Glomerular visceral epithelial cell (primary cell): ENCODE measurements at regions not wholly inside any gene's neighbourhood (a gene's known extent, or its start where the extent isn't known, plus 50 kb on each side); places are given as distances from the start of the nearest gene placed in this dataset.

Experiments used
- DNase-seq: peaks from one replicate; pipeline ENCODE4 v3.0.0-alpha.2; 2016; ENCODE audit errors: extremely low spot score

DNA sequence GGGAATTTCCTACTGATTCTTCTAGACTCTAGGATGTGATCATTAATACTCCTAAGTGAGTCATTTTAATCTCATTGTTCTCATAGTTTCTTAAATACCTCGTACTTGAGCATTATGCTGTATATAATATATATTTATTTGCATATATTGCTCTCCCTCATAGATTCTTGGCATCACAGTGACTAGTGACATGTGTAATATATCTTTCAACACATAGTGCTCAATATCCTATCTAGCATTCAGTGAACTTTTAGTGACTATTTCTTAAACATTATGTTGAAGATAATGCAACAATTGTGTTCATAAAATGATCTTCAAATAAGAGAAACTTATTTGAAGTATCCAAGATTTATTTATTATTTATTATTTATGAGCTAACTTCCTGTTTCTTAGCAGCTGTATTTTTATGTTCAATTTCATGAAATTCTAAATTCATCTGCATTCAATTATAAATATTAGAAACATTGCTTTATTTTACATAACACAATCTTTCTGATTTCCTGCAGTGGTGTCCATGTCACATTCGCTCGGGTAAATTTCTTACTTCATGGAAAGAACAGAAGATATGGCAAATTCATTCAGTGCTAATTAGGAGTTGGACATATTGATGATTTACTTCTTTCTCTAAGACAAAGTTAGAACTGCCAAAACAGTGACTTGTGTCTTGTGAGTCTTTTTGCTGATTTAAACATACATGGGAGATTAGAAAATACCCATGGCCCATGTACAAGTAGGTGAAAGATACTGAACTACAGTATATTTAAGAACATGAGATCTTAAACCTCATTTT, 1095.5 kb upstream of the IGFBP7 start:
- no peak for DNase-seq

DNA sequence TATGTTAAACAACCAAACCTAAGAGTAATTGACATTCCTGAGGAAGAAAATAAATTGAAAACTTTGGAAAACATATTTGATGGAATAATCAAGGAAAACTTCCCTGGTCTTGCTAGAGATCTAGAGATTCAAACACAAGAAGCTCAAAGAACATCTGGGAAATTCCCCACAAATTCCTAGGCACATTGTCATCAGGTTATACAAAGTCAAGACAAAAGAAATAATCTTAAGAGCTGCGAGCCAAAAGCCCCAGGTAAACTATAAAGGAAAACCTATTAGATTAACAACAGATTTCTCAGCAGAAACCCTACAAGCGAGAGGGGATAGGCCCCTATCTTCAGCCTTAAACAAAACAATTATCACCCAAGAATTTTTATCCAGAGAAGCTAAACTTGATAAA, 1082.0 kb upstream of the IGFBP7 start:
- no peak for DNase-seq

DNA sequence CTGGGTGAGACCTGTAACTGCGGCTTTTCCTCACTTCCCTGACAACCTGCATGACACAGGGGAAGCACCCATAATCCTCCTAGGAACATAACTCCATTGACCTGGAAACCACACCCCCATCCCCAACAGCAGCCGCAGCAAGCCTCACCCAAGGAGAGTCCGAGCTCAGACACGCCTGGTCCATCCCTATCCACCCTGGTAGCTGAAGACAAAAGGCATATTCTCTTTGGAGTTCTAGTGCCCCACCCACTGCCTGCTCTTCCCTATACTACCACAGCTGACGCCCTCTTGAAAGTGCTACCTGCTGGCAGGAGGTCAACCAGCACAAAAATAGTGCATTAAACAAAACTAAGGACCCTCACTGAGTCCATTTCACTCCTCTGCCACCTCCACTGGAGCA, 1080.9 kb upstream of the IGFBP7 start:
- no peak for DNase-seq

DNA sequence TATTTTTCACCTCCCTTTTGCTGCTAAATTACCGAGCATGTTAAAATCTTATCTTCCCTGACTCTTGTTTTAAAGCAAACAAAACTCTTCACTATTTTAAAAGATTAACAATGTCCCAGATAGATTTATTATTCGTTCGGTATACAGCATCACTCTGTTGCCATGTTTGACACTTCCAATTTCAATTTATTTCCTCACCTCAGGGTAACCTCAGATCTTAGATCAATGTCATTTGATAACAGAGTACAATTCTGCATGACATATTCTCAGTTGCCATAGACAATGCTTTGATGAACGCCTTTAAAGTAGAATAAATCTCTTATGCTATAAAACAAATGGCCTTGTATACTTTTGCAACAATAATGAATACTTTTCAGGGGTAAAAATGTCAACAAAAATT, 1078.1 kb upstream of the IGFBP7 start:
- no peak for DNase-seq

DNA sequence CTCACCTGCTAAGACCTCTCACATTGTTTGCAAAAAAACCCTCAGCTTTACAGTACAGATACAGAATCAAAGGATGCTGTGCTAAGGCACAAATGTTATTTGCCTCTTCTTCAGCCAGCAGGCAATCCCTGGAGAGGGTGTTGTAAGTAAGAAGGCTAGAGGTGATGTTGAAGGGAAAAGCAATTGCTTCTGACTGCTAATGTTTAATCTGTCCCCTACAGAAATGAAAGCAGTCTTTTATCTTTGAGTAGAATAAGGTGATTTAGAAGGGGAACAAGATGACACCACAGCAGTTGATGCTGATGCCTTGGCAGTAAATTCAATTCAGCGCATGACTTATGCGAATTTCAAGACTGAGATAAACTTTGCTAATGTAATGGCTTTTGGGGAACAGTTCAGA, 1064.8 kb upstream of the IGFBP7 start:
- no peak for DNase-seq

DNA sequence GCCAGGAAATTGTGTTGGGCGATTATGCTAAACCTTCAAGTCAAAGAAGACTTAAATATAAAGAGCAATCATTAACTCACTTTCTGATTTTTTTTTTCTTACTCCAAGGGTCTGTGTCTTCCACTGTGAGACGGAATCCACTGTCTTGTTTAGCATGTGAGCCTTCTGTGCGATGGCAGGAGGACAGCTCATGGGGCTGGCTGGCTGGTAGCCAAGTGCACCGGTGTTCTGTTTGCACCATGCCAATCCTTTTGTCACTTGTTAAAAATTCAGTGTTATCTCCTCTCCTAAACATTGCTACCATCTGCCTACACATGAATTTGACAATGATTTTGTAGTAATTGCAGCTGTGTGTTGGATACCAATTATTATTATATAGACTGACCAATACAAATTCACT, 1056.3 kb upstream of the IGFBP7 start:
- no peak for DNase-seq

DNA sequence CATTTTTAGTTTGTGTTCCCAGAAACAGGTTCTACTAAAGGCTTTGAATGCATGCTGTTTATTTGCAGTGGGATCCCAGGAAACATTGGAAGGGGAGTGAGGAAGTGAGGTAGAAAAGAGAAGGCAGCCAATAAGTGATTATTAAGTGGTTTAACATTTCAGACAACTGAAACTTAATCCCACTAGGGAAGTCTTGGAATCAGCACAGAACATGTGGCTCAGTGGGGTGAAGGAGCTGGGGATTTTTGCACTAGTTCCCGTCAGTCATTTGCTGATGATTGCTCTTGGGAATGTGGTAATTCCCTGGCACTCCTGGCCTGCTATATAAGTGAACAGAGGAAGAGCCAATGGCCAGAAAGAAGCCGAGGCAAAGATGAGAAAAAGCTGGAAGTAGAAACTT, 1053.0 kb upstream of the IGFBP7 start:
- DNase-seq = no peak

DNA sequence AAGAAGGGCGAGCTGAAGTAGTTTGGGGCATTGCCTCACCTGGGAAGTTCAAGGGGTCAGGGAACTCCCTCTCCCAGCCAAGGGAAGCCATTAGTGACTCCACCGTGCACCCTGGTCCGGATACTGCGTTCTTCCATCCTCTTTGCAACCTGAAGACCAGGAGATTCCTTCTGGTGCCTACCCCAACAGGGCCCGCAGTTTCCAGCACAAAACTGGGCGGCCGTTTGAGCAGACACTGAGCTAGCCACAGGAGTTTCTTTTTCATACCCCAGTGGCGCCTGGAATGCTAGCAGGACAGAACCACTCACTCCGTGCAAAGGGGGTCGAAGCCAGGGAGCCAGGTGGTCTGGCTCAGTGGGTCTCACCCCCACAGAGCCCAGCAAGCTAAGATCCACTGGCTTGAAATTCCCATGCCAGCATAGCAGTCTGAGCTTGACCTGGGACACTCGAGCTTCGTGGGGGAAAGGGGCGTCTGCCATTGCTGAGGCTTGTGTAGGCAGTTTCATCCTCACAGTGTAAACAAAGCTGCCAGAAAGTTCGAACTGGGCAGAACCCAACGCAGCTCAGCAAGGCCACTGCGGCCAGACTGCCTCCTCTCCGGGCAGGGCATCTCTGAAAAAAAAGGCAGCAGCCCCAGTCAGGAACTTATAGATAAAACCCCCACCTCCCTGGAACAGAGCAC, 1039.4 kb upstream of the IGFBP7 start:
- no peak for DNase-seq

DNA sequence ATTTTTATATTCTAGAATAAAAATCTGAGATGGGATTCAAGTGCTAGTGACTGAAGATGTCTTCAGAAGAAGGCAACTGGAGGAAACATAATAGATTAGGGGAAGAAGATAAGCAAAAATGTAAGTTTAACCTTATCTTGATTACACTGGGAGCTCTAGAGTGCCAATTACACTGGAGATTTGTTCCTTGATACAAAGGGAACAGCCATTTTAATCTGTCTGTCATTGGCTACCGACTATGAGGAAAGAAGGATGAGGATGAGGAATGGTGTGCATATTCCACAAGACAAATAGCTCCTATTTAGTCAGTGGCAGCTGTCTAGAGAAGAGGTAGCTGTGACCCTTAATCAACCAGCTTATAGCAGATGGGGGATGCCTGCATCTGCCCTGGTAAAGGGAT, 1034.5 kb upstream of the IGFBP7 start:
- DNase-seq = no peak

DNA sequence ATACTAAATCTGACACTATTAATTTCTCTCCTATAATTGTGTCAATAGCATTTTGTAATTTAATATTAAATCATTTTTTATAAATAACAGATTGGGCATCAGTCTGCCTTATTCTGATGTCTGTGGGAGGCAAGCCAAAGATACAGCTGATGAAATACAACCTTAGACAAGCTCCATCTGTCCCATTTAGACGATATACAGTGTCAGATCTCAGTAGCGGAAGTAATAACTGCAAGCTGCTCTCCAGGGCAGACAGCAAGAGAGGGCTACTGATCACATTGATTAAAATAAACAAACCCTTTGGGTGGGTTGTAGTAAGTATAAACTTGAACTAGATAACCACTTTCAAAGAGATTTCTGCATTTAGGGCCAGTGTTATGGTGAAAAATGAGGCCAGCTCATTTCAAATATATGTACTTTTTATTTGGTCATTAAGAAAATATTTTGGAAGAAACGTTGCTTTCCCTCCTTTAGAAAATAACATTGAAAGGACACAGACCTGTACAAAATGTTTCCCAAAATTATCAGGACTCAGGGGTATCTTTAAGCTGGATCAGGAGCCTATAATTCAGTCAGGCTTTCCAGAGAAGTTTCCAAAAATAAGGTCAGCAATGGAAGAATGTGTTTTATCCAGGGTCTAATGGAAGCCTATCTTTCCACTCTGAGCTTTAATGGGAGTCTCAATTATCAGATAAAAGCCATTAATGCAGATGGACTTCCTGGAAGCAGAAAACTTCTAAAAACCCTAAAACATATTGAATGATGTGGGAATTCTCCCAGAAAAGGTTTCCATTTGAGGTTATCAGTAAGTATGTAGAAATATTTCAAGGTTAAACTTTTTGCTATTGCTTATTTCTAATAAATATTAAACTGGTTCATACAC, 1028.8 kb upstream of the IGFBP7 start:
- no peak for DNase-seq

DNA sequence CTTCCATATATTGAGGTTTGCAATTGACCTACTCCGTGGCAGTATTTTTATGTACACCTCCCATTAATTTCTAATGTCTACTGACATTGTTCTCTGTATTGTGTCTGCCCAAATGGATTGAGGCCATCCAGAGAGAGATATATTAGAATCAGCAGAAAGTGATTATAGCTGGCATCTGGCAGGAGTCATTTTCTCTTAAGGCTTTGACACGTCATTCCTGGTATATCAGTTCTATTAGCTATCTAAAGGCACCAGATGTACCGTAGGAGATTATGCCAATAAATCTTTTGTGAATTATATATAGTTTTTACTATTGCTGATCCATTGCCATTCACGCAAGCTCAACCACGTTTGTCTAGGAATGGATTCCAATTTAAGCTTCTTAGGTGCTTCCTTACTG, 1026.4 kb upstream of the IGFBP7 start:
- DNase-seq = no peak

DNA sequence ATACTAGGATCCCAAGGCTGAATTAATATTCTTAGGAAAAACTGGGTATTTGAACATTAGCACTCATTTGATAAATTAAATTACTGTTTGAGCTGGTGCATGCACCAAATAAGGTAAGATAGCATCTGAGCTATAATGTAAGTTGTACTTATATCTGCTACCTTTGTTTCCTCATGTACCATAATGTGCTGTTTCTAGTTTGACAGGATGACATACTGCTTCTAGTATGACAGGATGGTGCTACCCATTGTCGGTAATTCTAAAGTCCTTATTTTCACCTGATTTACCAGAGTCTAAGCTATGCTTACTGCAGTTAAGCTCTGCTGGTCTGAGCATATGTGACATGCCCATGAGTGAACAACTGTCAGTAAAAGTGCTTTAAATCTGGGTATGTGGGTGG, 1017.5 kb upstream of the IGFBP7 start:
- DNase-seq = no peak

DNA sequence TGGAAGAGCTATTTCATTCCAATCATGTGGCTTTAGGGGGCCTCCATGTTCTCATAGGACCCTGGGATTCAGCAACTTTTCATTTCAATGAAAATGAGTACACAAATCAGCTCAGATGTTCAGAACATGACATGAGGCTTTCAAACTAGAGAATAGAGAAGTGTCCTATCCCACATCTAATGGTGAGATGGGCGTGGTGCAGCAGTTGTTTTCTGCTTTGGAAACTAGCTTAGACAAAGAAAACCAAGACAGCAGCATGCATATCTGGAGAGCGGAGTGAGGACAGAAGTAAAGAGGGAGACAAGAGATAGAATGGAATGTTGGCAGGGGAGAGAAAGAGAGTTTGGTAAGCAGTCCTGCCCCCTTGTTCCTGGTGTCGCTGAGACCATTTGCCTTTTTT, 1009.1 kb upstream of the IGFBP7 start:
- DNase-seq = no peak

DNA sequence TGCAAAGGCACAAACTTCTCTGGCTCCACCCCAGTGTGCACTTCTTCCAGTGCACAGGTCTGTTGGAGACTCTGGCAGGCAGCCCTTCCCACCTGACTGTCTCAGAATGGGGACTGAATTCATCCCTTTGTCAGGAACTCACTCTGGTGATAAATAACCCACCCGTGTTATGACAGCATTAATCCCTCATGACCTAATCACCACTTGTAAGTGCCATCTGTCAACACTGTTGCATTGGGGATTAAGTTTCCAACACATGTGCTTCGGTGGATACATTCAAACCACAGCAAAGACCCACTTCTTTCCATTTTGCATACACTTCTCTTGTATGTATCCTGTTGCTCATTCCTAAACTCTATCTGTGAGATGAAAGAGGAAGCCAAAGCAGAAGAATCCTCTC, 1002.9 kb upstream of the IGFBP7 start:
- no peak for DNase-seq

DNA sequence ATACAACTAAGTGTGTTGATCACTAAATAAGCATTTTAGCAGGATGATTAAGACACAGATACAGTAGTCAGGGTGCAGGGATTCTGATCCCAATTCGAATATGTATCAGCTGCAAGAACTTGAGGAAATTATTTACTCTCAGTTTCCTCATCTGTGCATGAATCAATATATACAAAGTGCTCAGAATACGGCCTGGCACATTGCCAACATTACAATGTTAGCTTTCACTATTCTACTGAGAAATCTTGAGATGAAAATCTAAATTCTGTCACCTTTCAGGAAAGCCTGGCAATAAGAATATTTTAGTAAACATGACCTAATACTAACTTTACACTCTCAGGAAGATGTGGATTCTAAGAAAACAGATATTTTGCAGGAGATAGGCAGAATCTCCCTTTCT, 1001.6 kb upstream of the IGFBP7 start:
- no peak for DNase-seq

DNA sequence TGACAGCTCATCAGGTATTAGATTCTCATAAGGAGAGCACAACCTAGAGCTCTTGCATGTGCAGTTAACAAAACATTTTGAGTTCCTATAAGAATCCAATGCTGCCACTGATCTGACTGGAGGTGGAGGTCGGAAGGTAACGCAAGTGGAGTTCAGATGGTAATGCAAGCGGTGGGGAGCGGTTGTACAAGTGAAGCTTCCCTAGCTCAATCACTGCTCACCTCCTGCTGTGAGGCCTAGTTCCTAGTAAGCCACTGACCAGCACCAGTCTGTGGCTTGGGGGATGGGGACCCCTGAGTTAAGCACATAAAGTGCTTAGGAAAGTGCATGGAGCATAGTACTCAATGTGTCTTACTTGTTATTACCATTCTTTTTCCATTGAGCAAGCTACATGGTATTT, 983.2 kb upstream of the IGFBP7 start:
- no peak for DNase-seq

DNA sequence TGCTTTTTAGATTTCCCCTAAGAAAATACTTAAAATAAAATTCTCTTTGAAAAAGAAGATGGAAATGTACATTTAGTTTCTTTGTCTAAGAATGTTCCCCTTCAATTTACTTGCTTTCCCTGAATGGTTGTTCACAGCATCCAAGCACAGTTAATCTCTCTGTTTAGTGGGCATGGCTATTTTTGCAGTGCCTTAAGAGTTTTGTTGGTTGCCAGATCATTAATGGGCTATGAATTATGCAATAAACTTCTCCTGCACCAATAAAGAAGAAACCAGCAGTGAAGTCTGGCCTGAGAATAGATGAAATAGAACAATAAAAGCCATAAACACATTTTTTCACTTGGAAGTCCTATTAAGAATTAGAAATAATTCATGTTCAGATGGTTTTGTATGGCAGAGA, 980.4 kb upstream of the IGFBP7 start:
- DNase-seq = no peak

DNA sequence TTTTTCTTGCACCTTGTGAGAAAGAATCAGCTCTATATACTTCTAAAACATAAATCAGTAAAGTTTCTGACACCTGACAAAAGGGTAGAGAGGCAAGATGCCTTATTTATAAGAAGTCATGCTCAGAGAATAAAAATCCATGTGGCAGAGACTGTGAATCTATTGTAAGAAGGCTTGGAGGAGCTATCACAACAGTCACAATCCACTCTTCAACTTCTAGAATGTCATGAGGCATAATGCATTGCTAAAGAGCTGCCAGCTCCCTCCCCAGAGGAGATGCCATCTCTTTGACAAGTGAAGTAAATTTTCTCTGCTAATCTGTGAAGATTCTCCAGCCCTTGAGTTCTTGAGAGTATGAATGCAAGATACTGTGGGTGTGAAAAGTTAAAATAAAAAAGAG, 971.2 kb upstream of the IGFBP7 start:
- no peak for DNase-seq

DNA sequence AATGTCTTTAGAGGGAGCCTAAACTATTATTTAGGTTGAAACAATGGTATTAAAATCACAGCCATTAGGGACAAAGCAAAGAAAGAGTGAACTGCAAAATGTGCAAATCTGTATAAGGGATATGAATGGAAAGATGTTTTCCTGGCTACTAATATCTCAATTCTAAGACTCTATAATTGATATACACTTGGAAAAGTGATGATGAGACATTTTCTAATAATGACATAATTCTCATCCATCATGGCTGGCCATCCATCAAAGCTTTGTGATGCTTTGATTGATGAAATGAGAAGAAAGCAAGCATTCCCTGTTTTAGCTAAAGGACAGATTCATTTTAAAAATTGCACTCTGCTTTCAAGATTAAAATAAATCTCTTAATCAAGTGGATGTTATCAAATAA, 965.5 kb upstream of the IGFBP7 start:
- DNase-seq = no peak

DNA sequence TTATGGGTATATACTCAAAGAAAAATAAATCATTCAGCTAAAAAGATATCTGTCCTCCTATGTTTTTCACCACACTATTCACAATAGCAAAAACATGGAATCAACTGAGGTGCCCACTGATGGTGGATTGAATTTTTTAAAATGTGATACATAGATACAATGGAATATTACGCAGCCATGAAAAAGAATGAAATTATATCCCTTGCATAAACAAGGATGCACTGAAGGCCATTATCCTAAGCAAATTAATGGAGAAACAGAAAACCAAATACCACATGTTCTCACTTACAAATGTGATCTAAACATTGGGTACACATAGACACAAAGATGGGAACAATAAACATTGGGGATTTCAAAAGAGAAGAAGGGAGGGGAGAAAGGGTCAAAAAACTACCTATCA, 964.2 kb upstream of the IGFBP7 start:
- DNase-seq = no peak

DNA sequence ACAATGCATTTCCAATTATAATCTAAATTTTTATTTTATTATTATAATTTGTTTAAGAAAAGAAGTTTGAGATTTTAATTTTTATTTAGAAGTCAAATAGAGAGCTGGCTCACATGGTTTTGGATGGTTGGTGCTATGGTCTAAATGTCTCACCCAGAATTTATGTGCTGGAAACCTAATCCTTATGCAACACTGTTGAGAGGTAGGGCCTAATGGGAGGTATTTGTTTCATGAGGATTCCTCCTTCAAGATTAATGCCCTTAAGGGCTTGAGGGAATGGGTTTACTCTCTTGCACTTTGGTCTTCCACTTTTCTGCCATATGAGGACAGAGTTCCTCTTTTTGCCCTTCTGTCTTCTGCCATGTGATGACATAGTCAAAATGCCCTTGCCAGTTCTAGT, 960.5 kb upstream of the IGFBP7 start:
- no peak for DNase-seq

DNA sequence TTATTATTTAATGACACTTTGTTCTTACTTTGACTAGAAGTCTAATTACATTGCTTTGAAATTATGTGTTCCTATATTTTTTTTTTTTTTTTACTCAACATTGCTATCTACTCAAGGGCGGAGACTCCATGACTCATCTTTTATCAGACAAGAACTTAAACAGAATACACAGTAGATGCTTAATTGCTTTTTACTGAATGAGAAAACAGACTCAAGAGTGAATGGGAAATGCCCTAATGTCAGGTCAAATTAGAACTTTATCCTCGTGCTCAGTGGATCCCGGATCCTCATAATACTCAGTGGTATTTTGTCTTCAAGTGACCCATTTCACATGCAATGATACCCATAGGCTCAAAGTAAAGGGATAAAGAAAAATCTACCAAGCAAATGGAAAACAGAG, 954.5 kb upstream of the IGFBP7 start:
- no peak for DNase-seq
